H1 (cell line): ENCODE measurements at regions not wholly inside any gene's neighbourhood (a gene's known extent, or its start where the extent isn't known, plus 50 kb on each side); places are given as distances from the start of the nearest gene placed in this dataset.

Experiments
- CTCF ChIA-PET: fragments of 300-600 bp; sonication (Branson Sonifier 250); formaldehyde crosslinking; loops from one replicate; lab custom pipeline; 2021; ENCODE audit not compliant: partially characterized antibody; lab: Charles Lee
- POLR2A ChIA-PET: fragments of 300-600 bp; sonication (Branson Sonifier 250); formaldehyde crosslinking; loops from one replicate; lab custom pipeline; 2021; ENCODE audit warnings: inconsistent platforms; ENCODE audit not compliant: partially characterized antibody; lab: Charles Lee
- DNase-seq, 2 experiments: peaks; one replicate each; pipeline versions ENCODE4 v3.0.0 to v3.0.0-alpha.2; 2010 to 2022; ENCODE audit warnings: low spot score in 2 of 2, low read depth in 1 of 2, mixed read lengths in 1 of 2
- FAIRE-seq: peaks from 2 replicates; lab custom pipeline; 2011; peaks lifted over from hg19 to GRCh38; lab: Jason Lieb, UNC
- H2AFZ ChIP-seq: 2 replicates; pipeline ENCODE4 v1.8.1; 2012; ENCODE audit warnings: low read length, inconsistent platforms
- H2AK5ac ChIP-seq: 2 replicates; pipeline ENCODE4 v1.6.1; 2013; ENCODE audit warnings: low read depth, low read length
- H2BK120ac ChIP-seq: replicated peaks from 2 replicates; pipeline ENCODE3; 2013; ENCODE audit warnings: low read depth, low read length, inconsistent platforms
- H2BK12ac ChIP-seq: 2 replicates; pipeline ENCODE4 v1.6.1; 2013; ENCODE audit warnings: low read depth, low read length
- H2BK15ac ChIP-seq: 2 replicates; pipeline ENCODE4 v1.6.1; 2013; ENCODE audit warnings: low read length
- H2BK20ac ChIP-seq: 2 replicates; pipeline ENCODE4 v1.6.1; 2013; ENCODE audit warnings: low read length
- H2BK5ac ChIP-seq: 2 replicates; pipeline ENCODE4 v1.6.1; 2013; ENCODE audit warnings: low read depth, low read length
- H3K14ac ChIP-seq: 2 replicates; pipeline ENCODE4 v1.6.1; 2013; ENCODE audit warnings: inconsistent platforms; ENCODE audit not compliant: insufficient read length
- H3K18ac ChIP-seq: 2 replicates; pipeline ENCODE4 v1.6.1; 2013; ENCODE audit warnings: low read length; ENCODE audit errors: extremely low read depth
- H3K23ac ChIP-seq: 2 replicates; pipeline ENCODE4 v1.6.1; 2013; ENCODE audit warnings: inconsistent platforms; ENCODE audit not compliant: insufficient read length
- H3K23me2 ChIP-seq: 2 replicates; pipeline ENCODE4 v1.6.1; 2013; ENCODE audit warnings: low read depth, low read length
- H3K27ac ChIP-seq: 2 replicates; pipeline ENCODE4 v1.6.1; 2011; ENCODE audit warnings: low read depth, low read length, inconsistent platforms
- H3K27me3 ChIP-seq, 4 experiments: replicated peaks in 1 of 4; 1 replicate in 1 of 4; 2 replicates in 3 of 4; pipeline versions ENCODE4 v1.6.1 to v1.8.1; 2011 to 2013; ENCODE audit warnings: low read length in 3 of 4, mild to moderate bottlenecking in 3 of 4, inconsistent platforms in 2 of 4, mixed read lengths in 2 of 4, moderate library complexity in 1 of 4; ENCODE audit not compliant: control insufficient read depth in 3 of 4, insufficient read depth in 3 of 4; ENCODE audit errors: extremely low read depth in 1 of 4
- H3K36me3 ChIP-seq, 4 experiments: 2 replicates each; pipeline versions ENCODE4 v1.6.1 to v1.8.1; 2011 to 2013; ENCODE audit warnings: mild to moderate bottlenecking in 4 of 4, low read length in 3 of 4, moderate library complexity in 2 of 4, control low read depth in 1 of 4, inconsistent platforms in 1 of 4; ENCODE audit not compliant: insufficient read depth in 4 of 4, control insufficient read depth in 2 of 4
- H3K4ac ChIP-seq: replicated peaks from 2 replicates; pipeline ENCODE3; 2013; ENCODE audit warnings: low read length, low read depth, mixed read lengths, inconsistent platforms; ENCODE audit not compliant: insufficient read length
- H3K4me1 ChIP-seq, 4 experiments: replicated peaks in 1 of 4; 1 replicate in 1 of 4; 2 replicates in 3 of 4; pipeline versions ENCODE4 v1.6.1 to v1.8.1; 2011 to 2013; ENCODE audit warnings: low read length in 3 of 4, inconsistent platforms in 2 of 4, mixed read lengths in 1 of 4; ENCODE audit not compliant: insufficient read depth in 4 of 4, control insufficient read depth in 3 of 4
- H3K4me2 ChIP-seq, 2 experiments: 2 replicates each; pipeline versions ENCODE4 v1.6.1 to v1.8.1; 2011 to 2013; ENCODE audit warnings: low read depth in 2 of 2, low read length in 2 of 2, control low read depth in 1 of 2, inconsistent platforms in 1 of 2, mild to moderate bottlenecking in 1 of 2; ENCODE audit not compliant: insufficient read depth in 1 of 2
- H3K4me3 ChIP-seq, 4 experiments: fragments of 200-600, 300-600 bp in 1 of 4; sonication (generic), shearing (Covaris generic), sonication (Bioruptor Twin) in 1 of 4; 2 replicates each; pipeline versions ENCODE4 v1.5.1 to v1.8.1; 2011 to 2016; ENCODE audit warnings: low read length in 4 of 4, low read depth in 3 of 4, control low read depth in 2 of 4, inconsistent platforms in 2 of 4, mild to moderate bottlenecking in 2 of 4, mixed read lengths in 1 of 4, moderate library complexity in 1 of 4; ENCODE audit not compliant: insufficient read depth in 2 of 4; ENCODE audit errors: extremely low read depth in 1 of 4
- H3K56ac ChIP-seq: replicated peaks from 2 replicates; pipeline ENCODE3; 2013; ENCODE audit warnings: low read depth, mild to moderate bottlenecking, mixed read lengths, low read length, inconsistent platforms; ENCODE audit not compliant: insufficient read length
- H3K79me1 ChIP-seq: 2 replicates; pipeline ENCODE4 v1.6.1; 2013; ENCODE audit warnings: low read depth, low read length, control low read depth
- H3K79me2 ChIP-seq, 2 experiments: 2 replicates each; pipeline versions ENCODE4 v1.6.1 to v1.8.1; 2012 to 2013; ENCODE audit warnings: low read length in 2 of 2, mild to moderate bottlenecking in 2 of 2, inconsistent platforms in 1 of 2; ENCODE audit not compliant: insufficient read depth in 2 of 2, control insufficient read depth in 1 of 2
- H3K9ac ChIP-seq, 4 experiments: replicated peaks in 1 of 4; 1 replicate in 1 of 4; 2 replicates in 3 of 4; pipeline versions ENCODE4 v1.6.1 to v1.8.1; 2011 to 2013; ENCODE audit warnings: low read depth in 3 of 4, low read length in 3 of 4, control low read depth in 2 of 4, mild to moderate bottlenecking in 2 of 4, moderate library complexity in 2 of 4, inconsistent platforms in 1 of 4; ENCODE audit errors: extremely low read depth in 1 of 4
- H3K9me3 ChIP-seq, 2 experiments: 2 replicates each; pipeline versions ENCODE4 v1.6.1 to v1.8.1; 2012 to 2013; ENCODE audit warnings: mild to moderate bottlenecking in 2 of 2, moderate library complexity in 2 of 2, control low read depth in 1 of 2, inconsistent platforms in 1 of 2, low read depth in 1 of 2, low read length in 1 of 2, mixed read lengths in 1 of 2; ENCODE audit not compliant: insufficient read depth in 2 of 2
- H4K20me1 ChIP-seq, 2 experiments: replicated peaks in 1 of 2; 2 replicates each; pipeline versions ENCODE3 to v1.8.1; 2011 to 2013; ENCODE audit warnings: inconsistent platforms in 2 of 2, low read length in 2 of 2, mild to moderate bottlenecking in 1 of 2; ENCODE audit not compliant: insufficient read depth in 2 of 2, control insufficient read depth in 1 of 2
- H4K5ac ChIP-seq: 2 replicates; pipeline ENCODE4 v1.6.1; 2013; ENCODE audit warnings: low read length, low read depth, mixed read lengths, inconsistent platforms; ENCODE audit not compliant: insufficient read length
- H4K8ac ChIP-seq: 2 replicates; pipeline ENCODE4 v1.8.0; 2013; ENCODE audit warnings: mild to moderate bottlenecking, moderate library complexity, low read length, inconsistent platforms; ENCODE audit not compliant: insufficient read depth; ENCODE audit errors: extremely low read depth
- H4K91ac ChIP-seq: replicated peaks from 2 replicates; pipeline ENCODE3; 2013; ENCODE audit warnings: low read length, mixed read lengths, inconsistent platforms; ENCODE audit not compliant: insufficient read length
- BCL11A ChIP-seq, 2 experiments: IDR thresholded peaks; one replicate each; pipeline ENCODE4 v1.6.1; 2011; ENCODE audit warnings: low read depth in 2 of 2, low read length in 2 of 2, mild to moderate bottlenecking in 2 of 2
- CTBP2 ChIP-seq: IDR thresholded peaks from 2 replicates; pipeline ENCODE4 v1.7.0; 2011; ENCODE audit warnings: borderline replicate concordance, mild to moderate bottlenecking, moderate library complexity, mixed read lengths, low read length; ENCODE audit not compliant: insufficient read depth, insufficient read length
- GTF2F1 ChIP-seq: IDR thresholded peaks from 2 replicates; pipeline ENCODE4 v1.6.1; 2012; ENCODE audit warnings: low read depth, low read length, improper control_type of control experiment, borderline replicate concordance
- HDAC2 ChIP-seq, 2 experiments: fragments of 300-600 bp in 1 of 2; sonication (generic) in 1 of 2; IDR thresholded peaks; 2 replicates each; pipeline ENCODE4 v1.6.1; 2011 to 2012; ENCODE audit warnings: low read depth in 2 of 2, low read length in 2 of 2, mild to moderate bottlenecking in 2 of 2, moderate library complexity in 2 of 2, borderline replicate concordance in 1 of 2, inconsistent platforms in 1 of 2
- HDAC6 ChIP-seq: IDR thresholded peaks from one replicate; pipeline ENCODE4 v1.7.1; 2012; ENCODE audit warnings: low read depth, mild to moderate bottlenecking, inconsistent platforms, low read length, moderate library complexity
- JUN ChIP-seq: IDR thresholded peaks from 2 replicates; pipeline ENCODE4 v1.6.1; 2011; ENCODE audit warnings: low read depth, mild to moderate bottlenecking, improper control_type of control experiment, low read length
- KDM1A ChIP-seq: fragments of 200-600, 300-600 bp; sonication (generic); IDR thresholded peaks from 2 replicates; pipeline ENCODE4 v1.7.1; 2016; ENCODE audit warnings: mild to moderate bottlenecking, low read length, borderline replicate concordance
- MAFK ChIP-seq: IDR thresholded peaks from 2 replicates; pipeline ENCODE4 v1.6.1; 2012; ENCODE audit warnings: low read depth, mild to moderate bottlenecking, improper control_type of control experiment, low read length
- NRF1 ChIP-seq: IDR thresholded peaks from 2 replicates; pipeline ENCODE4 v1.6.1; 2011; ENCODE audit warnings: mild to moderate bottlenecking, low read depth, low read length, improper control_type of control experiment
- PHF8 ChIP-seq: fragments of 200-600 bp; sonication (generic); conservative IDR thresholded peaks from 2 replicates; pipeline ENCODE4 v1.7.1; 2012; ENCODE audit warnings: low read depth, mild to moderate bottlenecking, inconsistent platforms, low read length, moderate library complexity
- SIN3A ChIP-seq, 2 experiments: IDR thresholded peaks in 1 of 2; conservative IDR thresholded peaks in 1 of 2; 2 replicates each; pipeline ENCODE4 v1.6.1; 2011 to 2012; ENCODE audit warnings: low read length in 2 of 2, improper control_type of control experiment in 1 of 2, low read depth in 1 of 2, mild to moderate bottlenecking in 1 of 2
- SP1 ChIP-seq: IDR thresholded peaks from 2 replicates; pipeline ENCODE4 v1.6.1; 2011; ENCODE audit warnings: low read depth, low read length
- YY1 ChIP-seq: IDR thresholded peaks from 2 replicates; pipeline ENCODE4 v1.6.1; 2011; ENCODE audit warnings: low read depth, mild to moderate bottlenecking, low read length
- WGBS, 2 experiments: shearing (Covaris generic) in 1 of 2; methylation state at CpG; one replicate each; pipeline versions ENCODE4 v1.1.6 to v1.1.7; 2013 to 2015; ENCODE audit warnings: low lambda C conversion rate in 2 of 2, mixed read lengths in 2 of 2, inconsistent platforms in 1 of 2, low coverage in 1 of 2, missing lambda C conversion rate in 1 of 2; ENCODE audit not compliant: insufficient replicate concordance in 2 of 2, insufficient coverage in 1 of 2, insufficient read length in 1 of 2; ENCODE audit errors: extremely low coverage in 1 of 2, missing lambda C conversion rate in 1 of 2; 5-methylcytosine and 5-hydroxymethylcytosine counted together
- TF ChIP-seq, protein P1 (sequence below): IDR thresholded peaks from 2 replicates; pipeline ENCODE4 v1.6.1; 2011; ENCODE audit warnings: low read length, improper control_type of control experiment

- no peaks in the 10 kb centered on the region for H3K9me3 ChIP-seq
- no peak for TF ChIP-seq KDM1A
- TF ChIP-seq YY1: no peak
- no peak for TF ChIP-seq SIN3A (conservative IDR thresholded peaks at IDR 0.05 in 1 of 2, IDR thresholded peaks at IDR 0.05 in 1 of 2; ENCODE audit: low read depth in 1 of 2, low read length in 2 of 2)
- no peak for TF ChIP-seq MAFK
- TF ChIP-seq, protein P1, sequence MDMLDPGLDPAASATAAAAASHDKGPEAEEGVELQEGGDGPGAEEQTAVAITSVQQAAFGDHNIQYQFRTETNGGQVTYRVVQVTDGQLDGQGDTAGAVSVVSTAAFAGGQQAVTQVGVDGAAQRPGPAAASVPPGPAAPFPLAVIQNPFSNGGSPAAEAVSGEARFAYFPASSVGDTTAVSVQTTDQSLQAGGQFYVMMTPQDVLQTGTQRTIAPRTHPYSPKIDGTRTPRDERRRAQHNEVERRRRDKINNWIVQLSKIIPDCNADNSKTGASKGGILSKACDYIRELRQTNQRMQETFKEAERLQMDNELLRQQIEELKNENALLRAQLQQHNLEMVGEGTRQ: no peak
- TF ChIP-seq SP1: no peak
- no peak for TF ChIP-seq HDAC2 (IDR thresholded peaks at IDR 0.05; ENCODE audit: borderline replicate concordance in 1 of 2, low read depth in 2 of 2, low read length in 2 of 2)
- TF ChIP-seq NRF1: no peak
- TF ChIP-seq PHF8: no peak
- no peak for TF ChIP-seq GTF2F1
- no peak for TF ChIP-seq JUN
- no peak for TF ChIP-seq CTBP2
- TF ChIP-seq BCL11A (IDR thresholded peaks at IDR 0.05; ENCODE audit: low read depth in 2 of 2, low read length in 2 of 2): no peak
- TF ChIP-seq HDAC6: no peak
These were observed 219.2 kb upstream of the HDAC9 start for GRCh38 chr7:18276380-18276779.

More at GRCh38 chr7:18276380-18276779, 219.2 kb upstream of the HDAC9 start:
- no peak overlapping the region for H3K9ac ChIP-seq
- H2BK20ac ChIP-seq: no peak overlapping the region
- H3K79me2 ChIP-seq: no peaks in the 10 kb centered on the region
- H3K27me3 ChIP-seq: no peaks in the 10 kb centered on the region
- H4K20me1 ChIP-seq: no peaks in the 10 kb centered on the region
- H3K4ac ChIP-seq: no peak overlapping the region
- H3K23ac ChIP-seq: no peak overlapping the region
- H3K18ac ChIP-seq: no peak overlapping the region
- no peak overlapping the region for H2BK15ac ChIP-seq
- no peak overlapping the region for H3K56ac ChIP-seq
- H2BK120ac ChIP-seq: no peak overlapping the region
- H3K27ac ChIP-seq: no peak overlapping the region
- no peak overlapping the region for H3K14ac ChIP-seq
- H3K79me1 ChIP-seq: no peaks in the 10 kb centered on the region
- no peaks in the 10 kb centered on the region for H3K4me1 ChIP-seq
- CTCF ChIA-PET: interaction anchor here (0.8 to 1.7 kb wide), 6 partner anchors 11 to 212 kb away, joined by 3 to 4 read pairs (median 4); no protein-coding TSS in a partner anchor
- H3K4me3 ChIP-seq: no peak overlapping the region
- H3K23me2 ChIP-seq: no peaks in the 10 kb centered on the region
- no peak overlapping the region for H4K91ac ChIP-seq
- FAIRE-seq: no peak
- POLR2A ChIA-PET: no interaction called here
- DNase-seq: no peak
- no peak overlapping the region for H3K4me2 ChIP-seq
- no peak overlapping the region for H4K8ac ChIP-seq
- H2BK12ac ChIP-seq: no peak overlapping the region
- H2AK5ac ChIP-seq: no peak overlapping the region
- H2BK5ac ChIP-seq: no peak overlapping the region
- no peak overlapping the region for H2AFZ ChIP-seq
- H3K36me3 ChIP-seq: no peaks in the 10 kb centered on the region
- H4K5ac ChIP-seq: no peak overlapping the region
- 71% methylated on average over 2 of the region's 2 CpGs; no CpG with 5 or more reads in 1 of the 2 experiments for WGBS, 2 experiments
